Activated naive CD8-positive, alpha-beta T cell treated with anti-CD3 and anti-CD28 coated beads, Interleukin-2, amount 10 ng/mL, durations not matched to agents 7 days and 5 days (primary cell): ENCODE measurements at regions not wholly inside any gene's neighbourhood (a gene's known extent, or its start where the extent isn't known, plus 50 kb on each side); places are given as distances from the start of the nearest gene placed in this dataset.

Experiments used
- ATAC-seq: fragments of 150-1000 bp; cut with Tn5 transposase; one replicate; pipeline ENCODE4 v1.10.0; 2021; ENCODE audit warnings: low read depth, moderate library complexity
- POLR2A ChIA-PET: fragments of 350-600 bp; sonication (Branson Sonifier 250); formaldehyde crosslinking; loops from one replicate; lab custom pipeline; 2021; ENCODE audit warnings: antibody characterized with exemption; lab: Charles Lee
- DNase-seq: peaks from one replicate; pipeline ENCODE4 v3.0.0; 2021
- H3K27ac Mint-ChIP-seq: one replicate; pipeline ENCODE4 v1.8.0; 2022; ENCODE audit warnings: mild to moderate bottlenecking, mixed read lengths
- H3K27me3 Mint-ChIP-seq: one replicate; pipeline ENCODE4 v1.8.0; 2022; ENCODE audit warnings: mild to moderate bottlenecking, moderate library complexity, mixed read lengths
- H3K36me3 Mint-ChIP-seq: one replicate; pipeline ENCODE4 v1.8.0; 2021; ENCODE audit warnings: mild to moderate bottlenecking, mixed read lengths
- H3K4me1 Mint-ChIP-seq: one replicate; pipeline ENCODE4 v1.8.0; 2021; ENCODE audit warnings: mixed read lengths
- H3K4me3 Mint-ChIP-seq: one replicate; pipeline ENCODE4 v1.8.0; 2022; ENCODE audit warnings: mild to moderate bottlenecking, moderate library complexity, mixed read lengths
- H3K9me3 Mint-ChIP-seq: one replicate; pipeline ENCODE4 v1.8.0; 2021; ENCODE audit warnings: mixed read lengths

GRCh38 chr1:90836345-90836679 is 119.2 kb upstream of the BARHL2 start:
- no peak for DNase-seq

GRCh38 chr1:90835661-90836344 is 118.7 kb upstream of the BARHL2 start:
- Mint-ChIP-seq H3K4me1 (peaks cover 10% of the 10 kb centered on the region), H3K27me3 (peaks cover 89% of the 10 kb centered on the region), H3K4me3 (peak overlapping the region; percentile 28), H3K36me3 (no peaks in the 10 kb centered on the region), H3K9me3 (peaks cover 3% of the 10 kb centered on the region), H3K27ac (no peak overlapping the region)
- DNase-seq (peak; percentile 37), ATAC-seq (no peak)
- POLR2A ChIA-PET: no interaction called here

More at GRCh38 chr1:90836345-90836679, 119.2 kb upstream of the BARHL2 start:
- Mint-ChIP-seq H3K27ac (no peak overlapping the region), H3K27me3 (peaks cover 89% of the 10 kb centered on the region), H3K9me3 (peaks cover 4% of the 10 kb centered on the region), H3K4me1 (peaks cover 10% of the 10 kb centered on the region), H3K4me3 (peak overlapping the region; percentile 28), H3K36me3 (no peaks in the 10 kb centered on the region)
- POLR2A ChIA-PET: no interaction called here
- no peak for ATAC-seq

- Mint-ChIP-seq H3K4me1 (peaks cover 10% of the 10 kb centered on the region), H3K4me3 (no peak overlapping the region), H3K36me3 (no peaks in the 10 kb centered on the region), H3K9me3 (peaks cover 3% of the 10 kb centered on the region), H3K27me3 (peaks cover 89% of the 10 kb centered on the region), H3K27ac (no peak overlapping the region)
- POLR2A ChIA-PET: interaction anchor here (0.6 kb wide), 1 partner anchor 118 kb away, joined by 4 read pairs; the partner anchor contains the start of gene BARHL2
- DNase-seq (no peak), ATAC-seq (no peak)
These were observed 118.0 kb upstream of the BARHL2 start for GRCh38 chr1:90834886-90835660.

GRCh38 chr1:90834354-90834885 is 117.3 kb upstream of the BARHL2 start:
- Mint-ChIP-seq H3K4me1 (peaks cover 10% of the 10 kb centered on the region), H3K4me3 (no peak overlapping the region), H3K27ac (no peak overlapping the region), H3K36me3 (no peaks in the 10 kb centered on the region), H3K27me3 (peaks cover 89% of the 10 kb centered on the region), H3K9me3 (peaks cover 3% of the 10 kb centered on the region)
- POLR2A ChIA-PET: no interaction called here
- DNase-seq (no peak), ATAC-seq (no peak)

GRCh38 chr1:90833466-90834110 is 116.5 kb upstream of the BARHL2 start:
- Mint-ChIP-seq H3K9me3 (peaks cover 3% of the 10 kb centered on the region), H3K27ac (no peak overlapping the region), H3K4me3 (no peak overlapping the region), H3K27me3 (peaks cover 85% of the 10 kb centered on the region), H3K4me1 (peaks cover 10% of the 10 kb centered on the region), H3K36me3 (no peaks in the 10 kb centered on the region)
- POLR2A ChIA-PET: no interaction called here
- no peak for ATAC-seq
- DNase-seq: no peak

- no peaks in the 10 kb centered on the region for H3K36me3 Mint-ChIP-seq
- no peak for DNase-seq
- POLR2A ChIA-PET: no interaction called here
These were observed 114.8 kb upstream of the BARHL2 start for GRCh38 chr1:90831910-90832309.

GRCh38 chr1:90826834-90827233 is 109.7 kb upstream of the BARHL2 start:
- no peak for ATAC-seq
- H3K36me3 Mint-ChIP-seq: no peaks in the 10 kb centered on the region
- no peaks in the 10 kb centered on the region for H3K9me3 Mint-ChIP-seq
- H3K4me1 Mint-ChIP-seq: no peaks in the 10 kb centered on the region
- no peak for DNase-seq
- POLR2A ChIA-PET: no interaction called here
- no peak overlapping the region for H3K27ac Mint-ChIP-seq
- H3K4me3 Mint-ChIP-seq: no peak overlapping the region
- peaks cover 47% of the 10 kb centered on the region for H3K27me3 Mint-ChIP-seq

More at GRCh38 chr1:90831910-90832309, 114.8 kb upstream of the BARHL2 start:
- Mint-ChIP-seq H3K9me3 (peaks cover 3% of the 10 kb centered on the region), H3K27me3 (peaks cover 81% of the 10 kb centered on the region), H3K27ac (no peak overlapping the region), H3K4me3 (no peak overlapping the region), H3K4me1 (peaks cover 10% of the 10 kb centered on the region)
- ATAC-seq: no peak

- Mint-ChIP-seq H3K27ac (no peak overlapping the region), H3K27me3 (peaks cover 39% of the 10 kb centered on the region), H3K9me3 (no peaks in the 10 kb centered on the region), H3K4me1 (no peaks in the 10 kb centered on the region), H3K4me3 (no peak overlapping the region), H3K36me3 (no peaks in the 10 kb centered on the region)
- ATAC-seq: no peak
- POLR2A ChIA-PET: no interaction called here
- no peak for DNase-seq
These were observed 108.9 kb upstream of the BARHL2 start for GRCh38 chr1:90826024-90826423.

- H3K36me3 Mint-ChIP-seq: no peaks in the 10 kb centered on the region
- POLR2A ChIA-PET: no interaction called here
- ATAC-seq: no peak
These were observed 107.4 kb upstream of the BARHL2 start for GRCh38 chr1:90824551-90824950.

GRCh38 chr1:90823686-90824085 is 106.6 kb upstream of the BARHL2 start:
- Mint-ChIP-seq H3K27me3 (peaks cover 21% of the 10 kb centered on the region), H3K9me3 (no peaks in the 10 kb centered on the region), H3K36me3 (no peaks in the 10 kb centered on the region), H3K27ac (no peak overlapping the region), H3K4me1 (no peaks in the 10 kb centered on the region), H3K4me3 (no peak overlapping the region)
- DNase-seq (no peak), ATAC-seq (no peak)
- POLR2A ChIA-PET: no interaction called here

More at GRCh38 chr1:90824551-90824950, 107.4 kb upstream of the BARHL2 start:
- H3K4me3 Mint-ChIP-seq: no peak overlapping the region
- DNase-seq: no peak
- H3K9me3 Mint-ChIP-seq: no peaks in the 10 kb centered on the region
- no peak overlapping the region for H3K27ac Mint-ChIP-seq
- H3K27me3 Mint-ChIP-seq: peaks cover 26% of the 10 kb centered on the region
- no peaks in the 10 kb centered on the region for H3K4me1 Mint-ChIP-seq

GRCh38 chr1:90821788-90822359 is 104.8 kb upstream of the BARHL2 start:
- no peaks in the 10 kb centered on the region for H3K36me3 Mint-ChIP-seq
- H3K4me1 Mint-ChIP-seq: no peaks in the 10 kb centered on the region
- H3K27ac Mint-ChIP-seq: no peak overlapping the region
- ATAC-seq: no peak
- H3K27me3 Mint-ChIP-seq: peaks cover 13% of the 10 kb centered on the region
- POLR2A ChIA-PET: no interaction called here
- no peak overlapping the region for H3K4me3 Mint-ChIP-seq
- no peak for DNase-seq
- no peaks in the 10 kb centered on the region for H3K9me3 Mint-ChIP-seq

- no peak overlapping the region for H3K4me3 Mint-ChIP-seq
- DNase-seq (no peak), ATAC-seq (no peak)
- no peaks in the 10 kb centered on the region for H3K36me3 Mint-ChIP-seq
- POLR2A ChIA-PET: no interaction called here
- no peak overlapping the region for H3K27ac Mint-ChIP-seq
- no peaks in the 10 kb centered on the region for H3K4me1 Mint-ChIP-seq
- peaks cover 13% of the 10 kb centered on the region for H3K27me3 Mint-ChIP-seq
- H3K9me3 Mint-ChIP-seq: no peaks in the 10 kb centered on the region
These were observed 104.2 kb upstream of the BARHL2 start for GRCh38 chr1:90821152-90821787.

- ATAC-seq: no peak
- Mint-ChIP-seq H3K27me3 (peaks cover 11% of the 10 kb centered on the region), H3K4me3 (no peak overlapping the region), H3K36me3 (no peaks in the 10 kb centered on the region), H3K9me3 (no peaks in the 10 kb centered on the region), H3K4me1 (no peaks in the 10 kb centered on the region), H3K27ac (no peak overlapping the region)
- DNase-seq: no peak
- POLR2A ChIA-PET: no interaction called here
These were observed 103.6 kb upstream of the BARHL2 start for GRCh38 chr1:90820745-90821144.
